Neural progenitor cell (in vitro differentiated cells): ENCODE measurements at regions not wholly inside any gene's neighbourhood (a gene's known extent, or its start where the extent isn't known, plus 50 kb on each side); places are given as distances from the start of the nearest gene placed in this dataset.

ENCODE experiments used
- EZH2 ChIP-seq: fragments of 200-600 bp; sonication (generic); IDR thresholded peaks from 2 replicates; pipeline ENCODE4 v1.6.1; 2017; ENCODE audit warnings: antibody characterized with exemption, mild to moderate bottlenecking, moderate library complexity
- TF ChIP-seq, protein P1 (sequence below): fragments of 200-600 bp; sonication (generic); IDR thresholded peaks from 2 replicates; pipeline ENCODE4 v1.5.1; 2017; ENCODE audit warnings: antibody characterized with exemption, mild to moderate bottlenecking

DNA sequence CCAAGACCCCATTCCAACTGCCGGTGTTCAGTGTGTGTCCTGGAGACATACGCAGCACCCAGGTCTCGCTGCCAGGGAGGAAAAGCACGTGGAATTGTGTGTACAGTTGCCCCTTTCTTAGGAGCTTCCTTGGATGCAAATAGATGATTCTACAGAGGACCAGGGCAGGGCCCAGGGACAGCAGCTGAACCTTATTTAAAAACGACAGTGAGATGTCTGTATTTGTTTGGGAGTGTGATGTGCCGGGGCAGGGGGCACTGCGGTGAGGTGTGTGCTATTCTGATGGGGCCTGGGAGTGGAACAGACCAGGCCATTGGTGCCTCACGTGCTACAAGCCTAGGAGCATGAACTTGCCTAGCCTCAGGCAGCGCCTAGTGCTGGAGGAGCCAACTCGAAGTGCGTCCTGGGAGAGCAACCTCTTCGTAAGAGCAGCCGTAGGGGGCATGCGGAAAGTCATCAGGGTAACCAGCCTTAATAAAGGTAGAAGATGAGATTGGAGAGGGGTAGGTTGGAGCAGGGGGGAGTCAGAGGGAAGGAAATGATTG, 98.3 kb upstream of the ESRRB start:
- TF ChIP-seq, protein P1, sequence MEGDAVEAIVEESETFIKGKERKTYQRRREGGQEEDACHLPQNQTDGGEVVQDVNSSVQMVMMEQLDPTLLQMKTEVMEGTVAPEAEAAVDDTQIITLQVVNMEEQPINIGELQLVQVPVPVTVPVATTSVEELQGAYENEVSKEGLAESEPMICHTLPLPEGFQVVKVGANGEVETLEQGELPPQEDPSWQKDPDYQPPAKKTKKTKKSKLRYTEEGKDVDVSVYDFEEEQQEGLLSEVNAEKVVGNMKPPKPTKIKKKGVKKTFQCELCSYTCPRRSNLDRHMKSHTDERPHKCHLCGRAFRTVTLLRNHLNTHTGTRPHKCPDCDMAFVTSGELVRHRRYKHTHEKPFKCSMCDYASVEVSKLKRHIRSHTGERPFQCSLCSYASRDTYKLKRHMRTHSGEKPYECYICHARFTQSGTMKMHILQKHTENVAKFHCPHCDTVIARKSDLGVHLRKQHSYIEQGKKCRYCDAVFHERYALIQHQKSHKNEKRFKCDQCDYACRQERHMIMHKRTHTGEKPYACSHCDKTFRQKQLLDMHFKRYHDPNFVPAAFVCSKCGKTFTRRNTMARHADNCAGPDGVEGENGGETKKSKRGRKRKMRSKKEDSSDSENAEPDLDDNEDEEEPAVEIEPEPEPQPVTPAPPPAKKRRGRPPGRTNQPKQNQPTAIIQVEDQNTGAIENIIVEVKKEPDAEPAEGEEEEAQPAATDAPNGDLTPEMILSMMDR: no peak
- TF ChIP-seq EZH2: no peak
